HepG2 (cell line): ENCODE measurements at regions not wholly inside any gene's neighbourhood (a gene's known extent, or its start where the extent isn't known, plus 50 kb on each side); places are given as distances from the start of the nearest gene placed in this dataset.

ENCODE experiments used
- HDAC2 ChIP-seq: sonication (generic); formaldehyde crosslinking; IDR thresholded peaks from 2 replicates; pipeline ENCODE4 v1.4.0; 2020; ENCODE audit warnings: missing genetic modification reagents
- MXI1 ChIP-seq: IDR thresholded peaks from 3 replicates; pipeline ENCODE4 v1.6.1; 2012; ENCODE audit warnings: low read depth, low read length, inconsistent platforms, borderline replicate concordance
- POLR2A ChIP-seq, 2 experiments: IDR thresholded peaks; 2 replicates each; pipeline ENCODE4 v1.6.1; 2011; ENCODE audit warnings: low read depth in 2 of 2, low read length in 2 of 2, mild to moderate bottlenecking in 1 of 2, moderate library complexity in 1 of 2; ENCODE audit not compliant: insufficient read depth in 1 of 2
- TEAD3 ChIP-seq: optimal IDR thresholded peaks from 2 replicates; pipeline ENCODE3; 2016; ENCODE audit warnings: borderline replicate concordance
- THAP11 ChIP-seq: IDR thresholded peaks from 2 replicates; pipeline ENCODE4 v1.6.1; 2016; ENCODE audit warnings: missing biosample characterization, missing genetic modification reagents
- ZBTB8A ChIP-seq: sonication (generic); formaldehyde crosslinking; IDR thresholded peaks from 2 replicates; pipeline ENCODE4 v1.4.0; 2020; ENCODE audit warnings: mild to moderate bottlenecking, low read depth, missing genetic modification reagents, borderline replicate concordance
- ZEB1 ChIP-seq: IDR thresholded peaks from 2 replicates; pipeline ENCODE4 v1.6.1; 2012; ENCODE audit warnings: mild to moderate bottlenecking, low read depth, inconsistent platforms; ENCODE audit not compliant: insufficient replicate concordance

DNA sequence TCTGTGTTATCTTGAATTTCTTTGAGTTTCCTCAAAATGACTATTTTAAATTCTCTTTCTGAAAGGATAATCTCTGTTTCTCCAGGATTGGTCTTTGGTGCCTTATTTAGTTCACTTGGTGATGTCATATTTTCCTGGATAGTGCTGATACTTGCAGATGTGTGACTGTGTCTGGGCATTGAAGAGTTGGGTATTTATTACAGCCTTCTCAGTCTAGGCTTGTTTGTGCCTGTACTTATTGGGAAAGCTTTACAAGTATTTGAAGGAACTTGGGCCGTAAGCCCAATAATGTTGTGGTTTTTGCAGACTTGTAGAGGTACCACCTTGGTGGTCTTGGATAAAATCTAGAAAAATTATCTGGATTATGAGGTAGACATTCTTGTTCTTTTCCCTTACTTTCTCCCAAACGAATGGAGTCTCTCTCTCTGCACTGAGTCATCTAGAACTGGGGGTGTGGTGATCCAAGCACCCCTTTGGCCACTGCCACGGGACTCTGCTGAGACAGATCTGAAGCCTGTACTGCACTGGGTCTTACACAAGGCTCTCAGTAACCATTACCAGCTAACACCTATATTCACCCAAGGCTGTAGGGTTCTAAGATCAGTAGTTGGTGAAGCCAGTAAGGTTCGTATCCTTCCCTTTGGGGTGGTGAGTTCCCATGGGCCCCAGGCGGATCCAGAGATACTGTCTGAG, 703.7 kb upstream of the MGAT4C start:
- TF ChIP-seq THAP11 (no peak), POLR2A (IDR thresholded peaks at IDR 0.05; ENCODE audit: insufficient read depth in 1 of 2, low read depth in 2 of 2, low read length in 2 of 2) (no peak), MXI1 (no peak), ZEB1 (no peak), TEAD3 (CRISPR knock-in tag) (no peak), HDAC2 (CRISPR knock-in tag) (no peak), ZBTB8A (CRISPR knock-in tag) (no peak)
